ENCODE measurements at regions not wholly inside any gene's neighbourhood (a gene's known extent, or its start where the extent isn't known, plus 50 kb on each side); places are given as distances from the start of the nearest gene placed in this dataset.

GRCh38 chr7:84337429-84337828 is 142.8 kb upstream of the SEMA3A start:
- TF ChIP-seq, protein P1, sequence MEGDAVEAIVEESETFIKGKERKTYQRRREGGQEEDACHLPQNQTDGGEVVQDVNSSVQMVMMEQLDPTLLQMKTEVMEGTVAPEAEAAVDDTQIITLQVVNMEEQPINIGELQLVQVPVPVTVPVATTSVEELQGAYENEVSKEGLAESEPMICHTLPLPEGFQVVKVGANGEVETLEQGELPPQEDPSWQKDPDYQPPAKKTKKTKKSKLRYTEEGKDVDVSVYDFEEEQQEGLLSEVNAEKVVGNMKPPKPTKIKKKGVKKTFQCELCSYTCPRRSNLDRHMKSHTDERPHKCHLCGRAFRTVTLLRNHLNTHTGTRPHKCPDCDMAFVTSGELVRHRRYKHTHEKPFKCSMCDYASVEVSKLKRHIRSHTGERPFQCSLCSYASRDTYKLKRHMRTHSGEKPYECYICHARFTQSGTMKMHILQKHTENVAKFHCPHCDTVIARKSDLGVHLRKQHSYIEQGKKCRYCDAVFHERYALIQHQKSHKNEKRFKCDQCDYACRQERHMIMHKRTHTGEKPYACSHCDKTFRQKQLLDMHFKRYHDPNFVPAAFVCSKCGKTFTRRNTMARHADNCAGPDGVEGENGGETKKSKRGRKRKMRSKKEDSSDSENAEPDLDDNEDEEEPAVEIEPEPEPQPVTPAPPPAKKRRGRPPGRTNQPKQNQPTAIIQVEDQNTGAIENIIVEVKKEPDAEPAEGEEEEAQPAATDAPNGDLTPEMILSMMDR (conservative IDR thresholded peaks at IDR 0.05; ENCODE audit: low read length), result no peak
- TF ChIP-seq EZH2phosphoT487 (IDR thresholded peaks at IDR 0.05; ENCODE audit: borderline replicate concordance), result no peak

Measured in Loucy (cell line).